H1 (cell line): ENCODE measurements at regions not wholly inside any gene's neighbourhood (a gene's known extent, or its start where the extent isn't known, plus 50 kb on each side); places are given as distances from the start of the nearest gene placed in this dataset.

ENCODE experiments used
- CTCF ChIA-PET: fragments of 300-600 bp; sonication (Branson Sonifier 250); formaldehyde crosslinking; loops from one replicate; lab custom pipeline; 2021; ENCODE audit not compliant: partially characterized antibody; lab: Charles Lee
- POLR2A ChIA-PET: fragments of 300-600 bp; sonication (Branson Sonifier 250); formaldehyde crosslinking; loops from one replicate; lab custom pipeline; 2021; ENCODE audit warnings: inconsistent platforms; ENCODE audit not compliant: partially characterized antibody; lab: Charles Lee
- DNase-seq, 2 experiments: peaks; one replicate each; pipeline versions ENCODE4 v3.0.0 to v3.0.0-alpha.2; 2010 to 2022; ENCODE audit warnings: low spot score in 2 of 2, low read depth in 1 of 2, mixed read lengths in 1 of 2
- FAIRE-seq: peaks from 2 replicates; lab custom pipeline; 2011; peaks lifted over from hg19 to GRCh38; lab: Jason Lieb, UNC
- H2AFZ ChIP-seq: 2 replicates; pipeline ENCODE4 v1.8.1; 2012; ENCODE audit warnings: low read length, inconsistent platforms
- H2AK5ac ChIP-seq: 2 replicates; pipeline ENCODE4 v1.6.1; 2013; ENCODE audit warnings: low read depth, low read length
- H2BK120ac ChIP-seq: replicated peaks from 2 replicates; pipeline ENCODE3; 2013; ENCODE audit warnings: low read depth, low read length, inconsistent platforms
- H2BK12ac ChIP-seq: 2 replicates; pipeline ENCODE4 v1.6.1; 2013; ENCODE audit warnings: low read depth, low read length
- H2BK15ac ChIP-seq: 2 replicates; pipeline ENCODE4 v1.6.1; 2013; ENCODE audit warnings: low read length
- H2BK20ac ChIP-seq: 2 replicates; pipeline ENCODE4 v1.6.1; 2013; ENCODE audit warnings: low read length
- H2BK5ac ChIP-seq: 2 replicates; pipeline ENCODE4 v1.6.1; 2013; ENCODE audit warnings: low read depth, low read length
- H3K14ac ChIP-seq: 2 replicates; pipeline ENCODE4 v1.6.1; 2013; ENCODE audit warnings: inconsistent platforms; ENCODE audit not compliant: insufficient read length
- H3K18ac ChIP-seq: 2 replicates; pipeline ENCODE4 v1.6.1; 2013; ENCODE audit warnings: low read length; ENCODE audit errors: extremely low read depth
- H3K23ac ChIP-seq: 2 replicates; pipeline ENCODE4 v1.6.1; 2013; ENCODE audit warnings: inconsistent platforms; ENCODE audit not compliant: insufficient read length
- H3K23me2 ChIP-seq: 2 replicates; pipeline ENCODE4 v1.6.1; 2013; ENCODE audit warnings: low read depth, low read length
- H3K27ac ChIP-seq: 2 replicates; pipeline ENCODE4 v1.6.1; 2011; ENCODE audit warnings: low read depth, low read length, inconsistent platforms
- H3K27me3 ChIP-seq, 4 experiments: replicated peaks in 1 of 4; 1 replicate in 1 of 4; 2 replicates in 3 of 4; pipeline versions ENCODE4 v1.6.1 to v1.8.1; 2011 to 2013; ENCODE audit warnings: low read length in 3 of 4, mild to moderate bottlenecking in 3 of 4, inconsistent platforms in 2 of 4, mixed read lengths in 2 of 4, moderate library complexity in 1 of 4; ENCODE audit not compliant: control insufficient read depth in 3 of 4, insufficient read depth in 3 of 4; ENCODE audit errors: extremely low read depth in 1 of 4
- H3K36me3 ChIP-seq, 4 experiments: 2 replicates each; pipeline versions ENCODE4 v1.6.1 to v1.8.1; 2011 to 2013; ENCODE audit warnings: mild to moderate bottlenecking in 4 of 4, low read length in 3 of 4, moderate library complexity in 2 of 4, control low read depth in 1 of 4, inconsistent platforms in 1 of 4; ENCODE audit not compliant: insufficient read depth in 4 of 4, control insufficient read depth in 2 of 4
- H3K4ac ChIP-seq: replicated peaks from 2 replicates; pipeline ENCODE3; 2013; ENCODE audit warnings: low read length, low read depth, mixed read lengths, inconsistent platforms; ENCODE audit not compliant: insufficient read length
- H3K4me1 ChIP-seq, 4 experiments: replicated peaks in 1 of 4; 1 replicate in 1 of 4; 2 replicates in 3 of 4; pipeline versions ENCODE4 v1.6.1 to v1.8.1; 2011 to 2013; ENCODE audit warnings: low read length in 3 of 4, inconsistent platforms in 2 of 4, mixed read lengths in 1 of 4; ENCODE audit not compliant: insufficient read depth in 4 of 4, control insufficient read depth in 3 of 4
- H3K4me2 ChIP-seq, 2 experiments: 2 replicates each; pipeline versions ENCODE4 v1.6.1 to v1.8.1; 2011 to 2013; ENCODE audit warnings: low read depth in 2 of 2, low read length in 2 of 2, control low read depth in 1 of 2, inconsistent platforms in 1 of 2, mild to moderate bottlenecking in 1 of 2; ENCODE audit not compliant: insufficient read depth in 1 of 2
- H3K4me3 ChIP-seq, 4 experiments: fragments of 200-600, 300-600 bp in 1 of 4; sonication (generic), shearing (Covaris generic), sonication (Bioruptor Twin) in 1 of 4; 2 replicates each; pipeline versions ENCODE4 v1.5.1 to v1.8.1; 2011 to 2016; ENCODE audit warnings: low read length in 4 of 4, low read depth in 3 of 4, control low read depth in 2 of 4, inconsistent platforms in 2 of 4, mild to moderate bottlenecking in 2 of 4, mixed read lengths in 1 of 4, moderate library complexity in 1 of 4; ENCODE audit not compliant: insufficient read depth in 2 of 4; ENCODE audit errors: extremely low read depth in 1 of 4
- H3K56ac ChIP-seq: replicated peaks from 2 replicates; pipeline ENCODE3; 2013; ENCODE audit warnings: low read depth, mild to moderate bottlenecking, mixed read lengths, low read length, inconsistent platforms; ENCODE audit not compliant: insufficient read length
- H3K79me1 ChIP-seq: 2 replicates; pipeline ENCODE4 v1.6.1; 2013; ENCODE audit warnings: low read depth, low read length, control low read depth
- H3K79me2 ChIP-seq, 2 experiments: 2 replicates each; pipeline versions ENCODE4 v1.6.1 to v1.8.1; 2012 to 2013; ENCODE audit warnings: low read length in 2 of 2, mild to moderate bottlenecking in 2 of 2, inconsistent platforms in 1 of 2; ENCODE audit not compliant: insufficient read depth in 2 of 2, control insufficient read depth in 1 of 2
- H3K9ac ChIP-seq, 4 experiments: replicated peaks in 1 of 4; 1 replicate in 1 of 4; 2 replicates in 3 of 4; pipeline versions ENCODE4 v1.6.1 to v1.8.1; 2011 to 2013; ENCODE audit warnings: low read depth in 3 of 4, low read length in 3 of 4, control low read depth in 2 of 4, mild to moderate bottlenecking in 2 of 4, moderate library complexity in 2 of 4, inconsistent platforms in 1 of 4; ENCODE audit errors: extremely low read depth in 1 of 4
- H3K9me3 ChIP-seq, 2 experiments: 2 replicates each; pipeline versions ENCODE4 v1.6.1 to v1.8.1; 2012 to 2013; ENCODE audit warnings: mild to moderate bottlenecking in 2 of 2, moderate library complexity in 2 of 2, control low read depth in 1 of 2, inconsistent platforms in 1 of 2, low read depth in 1 of 2, low read length in 1 of 2, mixed read lengths in 1 of 2; ENCODE audit not compliant: insufficient read depth in 2 of 2
- H4K20me1 ChIP-seq, 2 experiments: replicated peaks in 1 of 2; 2 replicates each; pipeline versions ENCODE3 to v1.8.1; 2011 to 2013; ENCODE audit warnings: inconsistent platforms in 2 of 2, low read length in 2 of 2, mild to moderate bottlenecking in 1 of 2; ENCODE audit not compliant: insufficient read depth in 2 of 2, control insufficient read depth in 1 of 2
- H4K5ac ChIP-seq: 2 replicates; pipeline ENCODE4 v1.6.1; 2013; ENCODE audit warnings: low read length, low read depth, mixed read lengths, inconsistent platforms; ENCODE audit not compliant: insufficient read length
- H4K8ac ChIP-seq: 2 replicates; pipeline ENCODE4 v1.8.0; 2013; ENCODE audit warnings: mild to moderate bottlenecking, moderate library complexity, low read length, inconsistent platforms; ENCODE audit not compliant: insufficient read depth; ENCODE audit errors: extremely low read depth
- H4K91ac ChIP-seq: replicated peaks from 2 replicates; pipeline ENCODE3; 2013; ENCODE audit warnings: low read length, mixed read lengths, inconsistent platforms; ENCODE audit not compliant: insufficient read length
- CBX8 ChIP-seq: fragments of 300-800, 300-1000 bp; sonication (generic); IDR thresholded peaks from 2 replicates; pipeline ENCODE4 v1.7.1; 2016; ENCODE audit warnings: low read depth, low read length, borderline replicate concordance
- CREB1 ChIP-seq: IDR thresholded peaks from 2 replicates; pipeline ENCODE4 v1.6.1; 2012; ENCODE audit warnings: inconsistent platforms
- EP300 ChIP-seq, 2 experiments: IDR thresholded peaks; 1 replicate in 1 of 2; 2 replicates in 1 of 2; pipeline ENCODE4 v1.6.1; 2011 to 2012; ENCODE audit warnings: low read depth in 2 of 2, low read length in 2 of 2, mild to moderate bottlenecking in 2 of 2, borderline replicate concordance in 1 of 2, inconsistent platforms in 1 of 2, moderate library complexity in 1 of 2
- GABPA ChIP-seq: IDR thresholded peaks from 2 replicates; pipeline ENCODE4 v1.6.1; 2011; ENCODE audit warnings: mild to moderate bottlenecking, low read length, moderate library complexity, borderline replicate concordance; ENCODE audit not compliant: insufficient read depth
- HDAC2 ChIP-seq, 2 experiments: fragments of 300-600 bp in 1 of 2; sonication (generic) in 1 of 2; IDR thresholded peaks; 2 replicates each; pipeline ENCODE4 v1.6.1; 2011 to 2012; ENCODE audit warnings: low read depth in 2 of 2, low read length in 2 of 2, mild to moderate bottlenecking in 2 of 2, moderate library complexity in 2 of 2, borderline replicate concordance in 1 of 2, inconsistent platforms in 1 of 2
- JUND ChIP-seq: IDR thresholded peaks from 2 replicates; pipeline ENCODE4 v1.6.1; 2011; ENCODE audit warnings: mild to moderate bottlenecking, improper control_type of control experiment, low read length
- KDM1A ChIP-seq: fragments of 200-600, 300-600 bp; sonication (generic); IDR thresholded peaks from 2 replicates; pipeline ENCODE4 v1.7.1; 2016; ENCODE audit warnings: mild to moderate bottlenecking, low read length, borderline replicate concordance
- NRF1 ChIP-seq: IDR thresholded peaks from 2 replicates; pipeline ENCODE4 v1.6.1; 2011; ENCODE audit warnings: mild to moderate bottlenecking, low read depth, low read length, improper control_type of control experiment
- PHF8 ChIP-seq: fragments of 200-600 bp; sonication (generic); conservative IDR thresholded peaks from 2 replicates; pipeline ENCODE4 v1.7.1; 2012; ENCODE audit warnings: low read depth, mild to moderate bottlenecking, inconsistent platforms, low read length, moderate library complexity
- SIX5 ChIP-seq: IDR thresholded peaks from 2 replicates; pipeline ENCODE4 v1.6.1; 2011; ENCODE audit warnings: mild to moderate bottlenecking, low read depth, low read length
- SP2 ChIP-seq: IDR thresholded peaks from 2 replicates; pipeline ENCODE4 v1.6.1; 2012; ENCODE audit warnings: mild to moderate bottlenecking, low read length, inconsistent platforms
- SRF ChIP-seq: IDR thresholded peaks from 2 replicates; pipeline ENCODE4 v1.6.1; 2011; ENCODE audit warnings: mild to moderate bottlenecking, low read depth, low read length, moderate library complexity
- TAF7 ChIP-seq: optimal IDR thresholded peaks from 2 replicates; pipeline ENCODE3; 2011; ENCODE audit warnings: low read depth, mild to moderate bottlenecking, inconsistent platforms, low read length, moderate library complexity, borderline replicate concordance
- TBP ChIP-seq: IDR thresholded peaks from 2 replicates; pipeline ENCODE4 v1.6.1; 2011; ENCODE audit warnings: low read depth, low read length, improper control_type of control experiment
- TEAD4 ChIP-seq: IDR thresholded peaks from 2 replicates; pipeline ENCODE4 v1.6.1; 2012; ENCODE audit warnings: low read depth, low read length, inconsistent platforms, mixed read lengths
- WGBS, 2 experiments: shearing (Covaris generic) in 1 of 2; methylation state at CpG; one replicate each; pipeline versions ENCODE4 v1.1.6 to v1.1.7; 2013 to 2015; ENCODE audit warnings: low lambda C conversion rate in 2 of 2, mixed read lengths in 2 of 2, inconsistent platforms in 1 of 2, low coverage in 1 of 2, missing lambda C conversion rate in 1 of 2; ENCODE audit not compliant: insufficient replicate concordance in 2 of 2, insufficient coverage in 1 of 2, insufficient read length in 1 of 2; ENCODE audit errors: extremely low coverage in 1 of 2, missing lambda C conversion rate in 1 of 2; 5-methylcytosine and 5-hydroxymethylcytosine counted together

DNA sequence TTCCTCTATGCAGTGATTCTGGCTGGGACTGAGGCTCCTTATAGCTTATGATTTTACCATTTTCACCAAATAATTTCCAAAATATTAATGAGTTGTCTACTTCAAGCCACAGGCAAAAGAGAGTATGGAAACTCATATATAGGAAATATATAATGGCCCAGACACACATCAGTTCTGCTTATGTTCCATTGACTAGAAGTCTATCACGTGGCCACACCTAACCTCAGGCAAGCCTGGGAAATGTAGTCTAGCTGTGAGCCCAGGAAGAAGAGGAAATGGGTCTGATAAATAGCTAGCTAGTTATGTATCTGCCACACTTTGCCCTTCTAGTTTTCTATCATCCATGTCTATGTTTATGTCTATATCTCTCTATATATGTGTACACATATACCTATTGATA, 195.1 kb downstream of the OTOL1 start:
- Histone ChIP-seq H2BK120ac (no peak overlapping the region), H3K36me3 (no peaks in the 10 kb centered on the region), H3K9me3 (no peaks in the 10 kb centered on the region), H2AK5ac (no peak overlapping the region), H2BK12ac (no peak overlapping the region), H4K8ac (no peak overlapping the region), H3K4me2 (no peak overlapping the region), H3K14ac (no peak overlapping the region), H2AFZ (no peak overlapping the region), H4K91ac (no peak overlapping the region), H3K18ac (no peak overlapping the region), H3K4me1 (peaks cover 0 to 5% (median 0%) of the 10 kb centered on the region in 4 experiments; a peak in 2 of 7 replicates), H3K79me1 (no peaks in the 10 kb centered on the region), H4K5ac (no peak overlapping the region), H3K23me2 (no peaks in the 10 kb centered on the region; the same call in 1 of the 2 replicates), H3K56ac (no peak overlapping the region), H3K23ac (no peak overlapping the region), H3K27ac (no peak overlapping the region), H4K20me1 (no peaks in the 10 kb centered on the region), H3K4me3 (no peak overlapping the region), H2BK15ac (no peak overlapping the region), H2BK20ac (no peak overlapping the region), H3K79me2 (no peaks in the 10 kb centered on the region), H3K27me3 (no peaks in the 10 kb centered on the region), H3K4ac (no peak overlapping the region), H3K9ac (no peak overlapping the region), H2BK5ac (no peak overlapping the region)
- ChIA-PET CTCF (interaction anchor here (1.1 to 2.1 kb wide), 2 partner anchors 9 to 17 kb away, joined by 4 to 11 read pairs; no protein-coding TSS in a partner anchor), POLR2A (no interaction called here)
- 72% methylated on average over 1 of the region's 1 CpG; no CpG with 5 or more reads in 1 of the 2 experiments for WGBS, 2 experiments
- TF ChIP-seq KDM1A: no peak
- no peak for TF ChIP-seq GABPA
- TF ChIP-seq CREB1: no peak
- no peak for TF ChIP-seq TEAD4
- no peak for TF ChIP-seq NRF1
- no peak for TF ChIP-seq TAF7
- no peak for TF ChIP-seq SRF
- no peak for TF ChIP-seq CBX8
- TF ChIP-seq SP2: no peak
- no peak for TF ChIP-seq EP300 (IDR thresholded peaks at IDR 0.05; ENCODE audit: borderline replicate concordance in 1 of 2, low read depth in 2 of 2, low read length in 2 of 2)
- TF ChIP-seq TBP: no peak
- TF ChIP-seq PHF8: no peak
- TF ChIP-seq HDAC2 (IDR thresholded peaks at IDR 0.05; ENCODE audit: borderline replicate concordance in 1 of 2, low read depth in 2 of 2, low read length in 2 of 2): no peak
- no peak for TF ChIP-seq SIX5
- TF ChIP-seq JUND: no peak
- DNase-seq (no peak), FAIRE-seq (no peak)
